Trophoblast cell (in vitro differentiated cells and primary cell): ENCODE measurements at regions not wholly inside any gene's neighbourhood (a gene's known extent, or its start where the extent isn't known, plus 50 kb on each side); places are given as distances from the start of the nearest gene placed in this dataset.

Source experiments
- DNase-seq, 2 donors: peaks; one replicate each; pipeline ENCODE4 v3.0.0-alpha.2; 2016
- H2AFZ ChIP-seq: 2 replicates; pipeline ENCODE4 v1.6.1; 2013; ENCODE audit warnings: low read length, moderate library complexity, mild to moderate bottlenecking; ENCODE audit not compliant: insufficient read depth, poor library complexity
- H2AK5ac ChIP-seq: 2 replicates; pipeline ENCODE4 v1.6.1; 2013; ENCODE audit warnings: mild to moderate bottlenecking, low read length
- H2BK120ac ChIP-seq: 2 replicates; pipeline ENCODE4 v1.6.1; 2013; ENCODE audit warnings: low read length, mild to moderate bottlenecking, moderate library complexity; ENCODE audit not compliant: insufficient read depth, poor library complexity
- H2BK12ac ChIP-seq: 2 replicates; pipeline ENCODE4 v1.6.1; 2013; ENCODE audit warnings: mild to moderate bottlenecking, low read length, moderate library complexity
- H2BK5ac ChIP-seq: 2 replicates; pipeline ENCODE4 v1.6.1; 2013; ENCODE audit warnings: low read length, low read depth, moderate library complexity, mild to moderate bottlenecking; ENCODE audit not compliant: poor library complexity
- H3K14ac ChIP-seq: 2 replicates; pipeline ENCODE4 v1.6.1; 2013; ENCODE audit warnings: mild to moderate bottlenecking, low read length
- H3K18ac ChIP-seq: 2 replicates; pipeline ENCODE4 v1.6.1; 2013; ENCODE audit warnings: mild to moderate bottlenecking, low read length
- H3K23ac ChIP-seq: 2 replicates; pipeline ENCODE4 v1.6.1; 2013; ENCODE audit warnings: low read length
- H3K27ac ChIP-seq: 2 replicates; pipeline ENCODE4 v1.5.1; 2013; ENCODE audit warnings: low read depth, mild to moderate bottlenecking, inconsistent platforms, low read length, moderate library complexity
- H3K27me3 ChIP-seq: 2 replicates; pipeline ENCODE4 v1.6.1; 2013; ENCODE audit warnings: inconsistent platforms, mild to moderate bottlenecking, low read length, moderate library complexity; ENCODE audit not compliant: insufficient read depth
- H3K36me3 ChIP-seq, 2 experiments: 1 replicate in 1 of 2; 2 replicates in 1 of 2; pipeline ENCODE4 v1.6.1; 2013; ENCODE audit warnings: low read length in 2 of 2, mild to moderate bottlenecking in 2 of 2, moderate library complexity in 1 of 2; ENCODE audit not compliant: insufficient read depth in 2 of 2, control insufficient read depth in 1 of 2
- H3K4ac ChIP-seq: 2 replicates; pipeline ENCODE4 v1.6.1; 2013; ENCODE audit warnings: low read depth, mild to moderate bottlenecking, low read length, moderate library complexity
- H3K4me1 ChIP-seq, 2 experiments: 1 replicate in 1 of 2; 2 replicates in 1 of 2; pipeline ENCODE4 v1.6.1; 2013; ENCODE audit warnings: low read length in 2 of 2, mild to moderate bottlenecking in 2 of 2, moderate library complexity in 1 of 2; ENCODE audit not compliant: insufficient read depth in 2 of 2, control insufficient read depth in 1 of 2
- H3K4me2 ChIP-seq: 2 replicates; pipeline ENCODE4 v1.6.1; 2013; ENCODE audit warnings: inconsistent platforms, mild to moderate bottlenecking, low read length, moderate library complexity
- H3K4me3 ChIP-seq: 2 replicates; pipeline ENCODE4 v1.5.1; 2013; ENCODE audit warnings: mild to moderate bottlenecking, low read depth, low read length, inconsistent platforms
- H3K79me1 ChIP-seq: one replicate; pipeline ENCODE4 v1.6.1; 2013; ENCODE audit warnings: low read length
- H3K79me2 ChIP-seq: 2 replicates; pipeline ENCODE4 v1.6.1; 2013; ENCODE audit warnings: low read length, mild to moderate bottlenecking; ENCODE audit not compliant: control insufficient read depth, insufficient read depth, poor library complexity
- H3K9ac ChIP-seq: 2 replicates; pipeline ENCODE4 v1.6.1; 2013; ENCODE audit warnings: mild to moderate bottlenecking, low read length
- H3K9me3 ChIP-seq: 2 replicates; pipeline ENCODE4 v1.6.1; 2013; ENCODE audit warnings: low read depth, mild to moderate bottlenecking, control low read depth, inconsistent platforms, low read length; ENCODE audit not compliant: insufficient read depth
- H4K12ac ChIP-seq: 2 replicates; pipeline ENCODE4 v1.6.1; 2013; ENCODE audit warnings: low read depth, mild to moderate bottlenecking, low read length, moderate library complexity
- H4K8ac ChIP-seq: 2 replicates; pipeline ENCODE4 v1.6.1; 2013; ENCODE audit warnings: low read depth, mild to moderate bottlenecking, low read length, moderate library complexity
- H4K91ac ChIP-seq: one replicate; pipeline ENCODE4 v1.6.1; 2013; ENCODE audit warnings: low read depth, mild to moderate bottlenecking, low read length, moderate library complexity
- WGBS: extraction: QIAGEN DNeasy Blood & Tissue Kit; methylation state at CpG from one replicate; pipeline ENCODE4 v1.1.7; 2013; ENCODE audit warnings: missing lambda C conversion rate; ENCODE audit not compliant: insufficient read length, insufficient coverage; ENCODE audit errors: extremely low coverage; 5-methylcytosine and 5-hydroxymethylcytosine counted together

DNA sequence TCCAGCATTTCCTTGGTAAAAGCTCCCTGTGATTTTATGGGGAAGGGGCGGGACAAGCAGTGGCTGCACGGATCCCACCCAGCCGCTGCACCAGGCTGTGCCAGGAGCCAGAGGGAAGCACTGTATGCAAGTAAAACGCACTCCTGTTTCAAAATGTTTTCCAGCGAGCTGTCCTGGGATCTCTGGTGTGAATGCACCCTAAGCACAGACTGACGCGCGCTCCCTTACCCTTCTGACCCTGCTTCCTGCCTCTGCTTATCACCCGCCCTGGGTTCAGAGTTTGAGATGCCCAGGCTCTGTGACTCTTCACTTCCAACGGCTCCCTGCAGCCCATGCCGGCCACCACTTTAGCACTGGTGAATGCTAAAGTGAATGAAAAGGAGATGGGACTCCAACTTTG lies 131.2 kb downstream of the RHOU start:
- peak overlapping the region; percentile 60 for H4K91ac ChIP-seq
- H3K27me3 ChIP-seq = no peaks in the 10 kb centered on the region
- no CpG with 5 or more reads among the region's 11 CpGs for WGBS

DNA sequence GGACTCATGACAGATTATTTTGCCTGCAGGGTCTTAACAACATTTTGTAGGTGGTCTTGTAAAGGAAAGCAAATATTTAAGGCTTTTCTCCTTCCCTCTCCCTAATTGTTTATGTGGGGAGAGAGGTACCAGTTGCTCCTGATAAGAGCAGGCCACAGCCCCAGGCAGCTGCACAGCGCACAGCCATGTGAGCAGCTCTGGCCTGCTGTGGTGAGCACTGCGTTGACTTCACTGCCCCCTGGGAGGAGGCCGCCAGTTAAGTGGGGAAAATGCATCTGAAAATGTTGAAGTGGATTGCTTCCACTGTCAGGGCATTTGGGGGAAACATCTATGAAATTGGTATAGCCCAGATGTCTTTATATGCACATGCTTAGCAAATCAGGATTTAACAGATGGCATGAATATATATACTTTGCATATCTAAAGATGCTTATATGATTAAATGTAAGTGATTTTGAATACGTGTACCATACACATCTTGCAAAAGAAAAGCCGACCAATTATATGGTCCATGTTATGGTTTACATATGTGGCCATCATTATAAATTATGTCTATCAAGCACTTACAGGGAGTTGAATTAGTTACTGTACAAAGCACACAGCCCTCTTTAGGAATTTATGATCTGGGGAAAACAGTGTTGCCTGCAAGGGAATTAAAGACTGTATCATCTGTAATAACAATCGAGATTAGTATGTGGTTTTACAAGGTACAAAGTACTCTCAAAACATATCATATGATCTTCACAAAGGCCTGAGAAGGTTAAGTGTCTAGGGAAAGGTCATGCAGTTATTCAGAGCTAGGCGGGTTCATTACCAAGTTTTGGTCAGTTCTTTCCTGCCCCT lies 132.1 kb downstream of the RHOU start:
- peaks cover 17% of the 10 kb centered on the region for H3K79me1 ChIP-seq
- H2BK120ac ChIP-seq = no peak overlapping the region
- H2BK12ac ChIP-seq = peak overlapping the region; percentile 16
- peaks cover 28 to 47% of the 10 kb centered on the region in 2 experiments for H3K4me1 ChIP-seq
- no peak overlapping the region for H2AFZ ChIP-seq
- peak overlapping the region; percentile 12 for H3K14ac ChIP-seq
- no CpG with 5 or more reads among the region's 7 CpGs for WGBS
- H2BK5ac ChIP-seq = peak overlapping the region; percentile 43
- no peak overlapping the region for H3K4ac ChIP-seq
- peak overlapping the region; percentile 51 for H3K27ac ChIP-seq
- no peaks in the 10 kb centered on the region for H3K9me3 ChIP-seq
- H3K79me2 ChIP-seq = no peaks in the 10 kb centered on the region
- no peak overlapping the region for H3K9ac ChIP-seq
- no peak overlapping the region for H3K23ac ChIP-seq
- H3K36me3 ChIP-seq = no peaks in the 10 kb centered on the region
- no peak overlapping the region for H3K4me2 ChIP-seq
- H4K8ac ChIP-seq = no peak overlapping the region
- no peak overlapping the region for H3K4me3 ChIP-seq
- DNase-seq = no peak
- H3K27me3 ChIP-seq = no peaks in the 10 kb centered on the region
- no peak overlapping the region for H3K18ac ChIP-seq
- H2AK5ac ChIP-seq = peak overlapping the region; percentile 6
- H4K91ac ChIP-seq = peak overlapping the region; percentile 23
- no peak overlapping the region for H4K12ac ChIP-seq

More for the DNA sequence above, 131.2 kb downstream of the RHOU start:
- Histone ChIP-seq H3K4me2 (no peak overlapping the region), H3K9ac (no peak overlapping the region), H2BK12ac (peak overlapping the region; percentile 54), H4K8ac (peak overlapping the region; percentile 30), H3K27ac (peak overlapping the region; percentile 51), H2AFZ (peak overlapping the region; percentile 12), H2BK5ac (peak overlapping the region; percentile 43), H3K9me3 (no peaks in the 10 kb centered on the region), H3K4ac (no peak overlapping the region), H3K79me1 (peaks cover 17% of the 10 kb centered on the region), H3K18ac (peak overlapping the region; percentile 15), H3K4me1 (peaks cover 24 to 45% of the 10 kb centered on the region in 2 experiments), H3K79me2 (no peaks in the 10 kb centered on the region), H3K23ac (no peak overlapping the region), H3K36me3 (no peaks in the 10 kb centered on the region), H4K12ac (no peak overlapping the region), H3K14ac (no peak overlapping the region), H2AK5ac (peak overlapping the region; percentile 41), H2BK120ac (peak overlapping the region; percentile 18), H3K4me3 (no peak overlapping the region)
- DNase-seq = no peak

- Histone ChIP-seq H3K9me3 (no peaks in the 10 kb centered on the region), H3K23ac (no peak overlapping the region), H2BK5ac (no peak overlapping the region), H2BK120ac (peak overlapping the region; percentile 9), H3K36me3 (no peaks in the 10 kb centered on the region), H2BK12ac (peak overlapping the region; percentile 39), H4K8ac (no peak overlapping the region), H3K4me1 (peaks cover 30 to 48% of the 10 kb centered on the region in 2 experiments), H2AFZ (no peak overlapping the region), H3K79me2 (no peaks in the 10 kb centered on the region), H3K9ac (no peak overlapping the region), H4K91ac (peak overlapping the region; percentile 47), H2AK5ac (peak overlapping the region; percentile 18), H3K27ac (no peak overlapping the region), H3K18ac (peak overlapping the region; percentile 3), H3K14ac (peak overlapping the region; percentile 12), H3K27me3 (no peaks in the 10 kb centered on the region), H4K12ac (no peak overlapping the region), H3K4ac (no peak overlapping the region), H3K79me1 (peaks cover 17% of the 10 kb centered on the region), H3K4me2 (no peak overlapping the region), H3K4me3 (no peak overlapping the region)
- no CpG with 5 or more reads among the region's 12 CpGs for WGBS
- no peak for DNase-seq
Observed at GRCh38 chr1:228867951-228868730, 132.9 kb downstream of the RHOU start.

GRCh38 chr1:228868731-228869024 lies 133.4 kb downstream of the RHOU start:
- Histone ChIP-seq H3K27me3 (no peaks in the 10 kb centered on the region), H2AK5ac (peak overlapping the region; percentile 18), H2BK120ac (peak overlapping the region; percentile 9), H3K79me2 (no peaks in the 10 kb centered on the region), H3K14ac (no peak overlapping the region), H2BK12ac (peak overlapping the region; percentile 39), H3K27ac (no peak overlapping the region), H2BK5ac (no peak overlapping the region), H3K9me3 (no peaks in the 10 kb centered on the region), H3K79me1 (peaks cover 20% of the 10 kb centered on the region), H2AFZ (no peak overlapping the region), H3K4me3 (no peak overlapping the region), H4K91ac (peak overlapping the region; percentile 47), H3K9ac (no peak overlapping the region), H3K18ac (no peak overlapping the region), H3K36me3 (no peaks in the 10 kb centered on the region), H4K12ac (no peak overlapping the region), H4K8ac (no peak overlapping the region), H3K4me2 (no peak overlapping the region), H3K23ac (no peak overlapping the region), H3K4ac (no peak overlapping the region), H3K4me1 (peaks cover 34 to 48% of the 10 kb centered on the region in 2 experiments)
- WGBS = no CpG with 5 or more reads among the region's 3 CpGs
- no peak for DNase-seq
